ENCODE measurements at regions not wholly inside any gene's neighbourhood (a gene's known extent, or its start where the extent isn't known, plus 50 kb on each side); places are given as distances from the start of the nearest gene placed in this dataset.

DNA sequence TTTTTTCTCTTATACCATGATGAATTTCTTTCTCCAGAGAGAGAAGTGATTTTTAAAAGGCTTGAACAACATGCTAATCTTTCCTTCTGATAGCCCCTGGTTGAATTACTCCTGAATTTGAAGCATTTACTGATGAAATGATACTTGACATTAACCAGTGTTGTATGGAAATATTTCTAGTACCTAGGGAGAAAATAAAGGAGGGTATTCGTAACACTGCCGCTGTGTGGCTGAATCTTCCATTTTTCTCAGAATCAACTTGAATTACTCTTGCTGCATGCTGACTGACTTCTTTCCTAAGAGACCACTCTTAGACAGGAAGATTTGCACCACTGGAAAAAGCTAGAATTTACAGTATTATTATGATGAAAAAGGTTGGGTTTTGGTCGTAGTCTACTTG is 118.3 kb downstream of the FAT3 start:
- no peak for TF ChIP-seq CEBPB (IDR thresholded peaks at IDR 0.05)
- TF ChIP-seq, protein P1, sequence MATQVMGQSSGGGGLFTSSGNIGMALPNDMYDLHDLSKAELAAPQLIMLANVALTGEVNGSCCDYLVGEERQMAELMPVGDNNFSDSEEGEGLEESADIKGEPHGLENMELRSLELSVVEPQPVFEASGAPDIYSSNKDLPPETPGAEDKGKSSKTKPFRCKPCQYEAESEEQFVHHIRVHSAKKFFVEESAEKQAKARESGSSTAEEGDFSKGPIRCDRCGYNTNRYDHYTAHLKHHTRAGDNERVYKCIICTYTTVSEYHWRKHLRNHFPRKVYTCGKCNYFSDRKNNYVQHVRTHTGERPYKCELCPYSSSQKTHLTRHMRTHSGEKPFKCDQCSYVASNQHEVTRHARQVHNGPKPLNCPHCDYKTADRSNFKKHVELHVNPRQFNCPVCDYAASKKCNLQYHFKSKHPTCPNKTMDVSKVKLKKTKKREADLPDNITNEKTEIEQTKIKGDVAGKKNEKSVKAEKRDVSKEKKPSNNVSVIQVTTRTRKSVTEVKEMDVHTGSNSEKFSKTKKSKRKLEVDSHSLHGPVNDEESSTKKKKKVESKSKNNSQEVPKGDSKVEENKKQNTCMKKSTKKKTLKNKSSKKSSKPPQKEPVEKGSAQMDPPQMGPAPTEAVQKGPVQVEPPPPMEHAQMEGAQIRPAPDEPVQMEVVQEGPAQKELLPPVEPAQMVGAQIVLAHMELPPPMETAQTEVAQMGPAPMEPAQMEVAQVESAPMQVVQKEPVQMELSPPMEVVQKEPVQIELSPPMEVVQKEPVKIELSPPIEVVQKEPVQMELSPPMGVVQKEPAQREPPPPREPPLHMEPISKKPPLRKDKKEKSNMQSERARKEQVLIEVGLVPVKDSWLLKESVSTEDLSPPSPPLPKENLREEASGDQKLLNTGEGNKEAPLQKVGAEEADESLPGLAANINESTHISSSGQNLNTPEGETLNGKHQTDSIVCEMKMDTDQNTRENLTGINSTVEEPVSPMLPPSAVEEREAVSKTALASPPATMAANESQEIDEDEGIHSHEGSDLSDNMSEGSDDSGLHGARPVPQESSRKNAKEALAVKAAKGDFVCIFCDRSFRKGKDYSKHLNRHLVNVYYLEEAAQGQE (IDR thresholded peaks at IDR 0.05; ENCODE audit: low read depth), result no peak
